Uterus (tissue), 2 donors: ENCODE measurements at regions not wholly inside any gene's neighbourhood (a gene's known extent, or its start where the extent isn't known, plus 50 kb on each side); places are given as distances from the start of the nearest gene placed in this dataset.

Experiments
- CTCF ChIP-seq, 4 experiments: fragments of 200-600 bp in 2 of 4; fragments of 450-650 bp in 2 of 4; sonication (generic) in 2 of 4; IDR thresholded peaks; one replicate each; pipeline ENCODE4 v1.5.1; 2016 to 2019; ENCODE audit warnings: antibody characterized with exemption in 4 of 4, mild to moderate bottlenecking in 2 of 4, moderate library complexity in 1 of 4
- POLR2A ChIP-seq, 2 donors: fragments of 450-650 bp; IDR thresholded peaks; one replicate each; pipeline ENCODE4 v1.6.1; 2016; ENCODE audit warnings: antibody characterized with exemption in 2 of 2, mild to moderate bottlenecking in 1 of 2, moderate library complexity in 1 of 2

- TF ChIP-seq CTCF (IDR thresholded peaks at IDR 0.05): no peak
- no peak for TF ChIP-seq POLR2A (IDR thresholded peaks at IDR 0.05)
Measured at GRCh38 chr10:29023678-29024077, 265.2 kb upstream of the LYZL1 start.
